ENCODE measurements at regions not wholly inside any gene's neighbourhood (a gene's known extent, or its start where the extent isn't known, plus 50 kb on each side); places are given as distances from the start of the nearest gene placed in this dataset.

DNA sequence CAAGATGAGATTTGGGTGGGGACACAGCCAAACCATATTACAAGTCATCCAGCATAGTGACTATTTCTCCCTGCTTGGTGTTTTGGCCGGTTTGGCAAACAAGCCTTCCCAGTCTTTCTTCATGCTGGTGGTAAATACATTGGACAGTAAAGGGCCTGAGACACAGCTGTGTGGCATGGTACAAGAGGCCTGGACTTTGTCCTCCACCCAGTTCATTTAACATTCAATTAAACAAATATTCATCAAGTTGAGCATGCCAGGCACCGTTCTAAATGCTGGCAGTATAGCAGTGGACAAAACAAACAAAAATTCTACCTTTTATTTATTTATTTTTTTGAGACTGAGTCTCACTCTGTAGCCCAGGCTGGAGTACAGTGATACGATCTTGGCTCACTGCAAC lies 62.7 kb upstream of the SLC28A3 start:
- no peaks in the 10 kb centered on the region for H3K9me3 ChIP-seq
- H3K27me3 ChIP-seq: no peaks in the 10 kb centered on the region
- H3K36me3 ChIP-seq: no peaks in the 10 kb centered on the region
- H3K27ac ChIP-seq: no peak overlapping the region
- TF ChIP-seq, protein P1, sequence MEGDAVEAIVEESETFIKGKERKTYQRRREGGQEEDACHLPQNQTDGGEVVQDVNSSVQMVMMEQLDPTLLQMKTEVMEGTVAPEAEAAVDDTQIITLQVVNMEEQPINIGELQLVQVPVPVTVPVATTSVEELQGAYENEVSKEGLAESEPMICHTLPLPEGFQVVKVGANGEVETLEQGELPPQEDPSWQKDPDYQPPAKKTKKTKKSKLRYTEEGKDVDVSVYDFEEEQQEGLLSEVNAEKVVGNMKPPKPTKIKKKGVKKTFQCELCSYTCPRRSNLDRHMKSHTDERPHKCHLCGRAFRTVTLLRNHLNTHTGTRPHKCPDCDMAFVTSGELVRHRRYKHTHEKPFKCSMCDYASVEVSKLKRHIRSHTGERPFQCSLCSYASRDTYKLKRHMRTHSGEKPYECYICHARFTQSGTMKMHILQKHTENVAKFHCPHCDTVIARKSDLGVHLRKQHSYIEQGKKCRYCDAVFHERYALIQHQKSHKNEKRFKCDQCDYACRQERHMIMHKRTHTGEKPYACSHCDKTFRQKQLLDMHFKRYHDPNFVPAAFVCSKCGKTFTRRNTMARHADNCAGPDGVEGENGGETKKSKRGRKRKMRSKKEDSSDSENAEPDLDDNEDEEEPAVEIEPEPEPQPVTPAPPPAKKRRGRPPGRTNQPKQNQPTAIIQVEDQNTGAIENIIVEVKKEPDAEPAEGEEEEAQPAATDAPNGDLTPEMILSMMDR (IDR thresholded peaks at IDR 0.05): no peak
- no peak for TF ChIP-seq POLR2AphosphoS5 (IDR thresholded peaks at IDR 0.05; ENCODE audit: insufficient read depth in 1 of 2, low read depth in 1 of 2)
- TF ChIP-seq POLR2A (IDR thresholded peaks at IDR 0.05): no peak
- DNase-seq (ENCODE audit: extremely low spot score in 2 of 2): no peak
- intact Hi-C loops (cut with DNase I): no loop called here
- no peak overlapping the region for H3K4me3 ChIP-seq
- H3K4me1 ChIP-seq: no peaks in the 10 kb centered on the region

DNA sequence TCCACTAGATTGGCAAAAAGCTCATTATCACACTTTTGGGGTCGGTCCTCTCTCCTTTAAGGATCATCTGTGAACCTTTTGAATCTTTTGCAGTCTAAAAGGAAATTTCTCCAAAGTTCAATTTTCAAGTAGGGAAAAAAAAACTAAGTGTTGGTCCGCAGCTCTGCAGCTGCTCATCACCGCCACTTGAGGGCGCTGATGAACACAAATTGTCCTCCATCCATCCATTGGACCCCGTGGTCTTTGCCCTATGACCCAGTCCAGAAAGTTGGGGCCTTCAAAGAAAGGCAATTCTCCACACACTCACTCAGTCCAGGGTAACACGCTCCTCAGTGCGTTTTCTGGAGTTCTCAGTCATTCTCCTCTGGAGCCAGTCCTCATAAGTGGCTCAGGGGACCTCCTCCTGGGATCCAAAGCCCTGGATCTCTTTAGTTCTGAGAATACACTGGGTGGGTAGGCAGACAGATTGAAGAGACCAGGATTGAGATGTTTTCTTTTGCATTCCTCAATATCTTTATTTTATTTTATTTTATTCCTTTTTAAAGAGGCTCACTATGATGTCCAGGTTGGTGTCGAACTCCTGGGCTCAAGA lies 63.6 kb upstream of the SLC28A3 start:
- Histone ChIP-seq H3K9me3 (no peaks in the 10 kb centered on the region), H3K27ac (no peak overlapping the region), H3K36me3 (no peaks in the 10 kb centered on the region), H3K27me3 (no peaks in the 10 kb centered on the region), H3K4me3 (no peak overlapping the region), H3K4me1 (no peaks in the 10 kb centered on the region)
- intact Hi-C loops (cut with DNase I): no loop called here
- no peak for DNase-seq (ENCODE audit: extremely low spot score in 2 of 2)
- no peak for TF ChIP-seq POLR2AphosphoS5 (IDR thresholded peaks at IDR 0.05; ENCODE audit: insufficient read depth in 1 of 2, low read depth in 1 of 2)
- TF ChIP-seq, protein P1 (IDR thresholded peaks at IDR 0.05): no peak
- no peak for TF ChIP-seq POLR2A (IDR thresholded peaks at IDR 0.05)

DNA sequence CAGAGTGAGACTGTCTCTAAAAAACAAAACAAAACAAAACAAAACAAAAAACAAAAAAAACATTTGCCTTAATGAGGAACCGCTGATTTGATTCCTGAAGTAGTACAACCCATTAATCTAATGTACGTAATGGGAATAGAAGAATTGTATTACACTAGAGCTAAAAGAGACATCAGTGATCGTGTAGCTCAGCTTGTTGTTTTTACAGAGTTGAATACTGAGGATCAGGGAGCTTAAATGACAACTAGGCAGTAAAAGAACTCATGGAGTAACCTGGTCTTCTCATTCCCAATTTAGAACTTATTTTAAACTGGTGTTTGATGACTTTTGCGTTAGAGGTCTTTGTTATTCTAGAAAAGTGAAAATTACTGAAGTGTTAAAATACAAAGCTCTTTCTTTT lies 65.1 kb upstream of the SLC28A3 start:
- no peak overlapping the region for H3K4me3 ChIP-seq
- DNase-seq (ENCODE audit: extremely low spot score in 2 of 2): no peak
- no peaks in the 10 kb centered on the region for H3K9me3 ChIP-seq
- no peaks in the 10 kb centered on the region for H3K27me3 ChIP-seq
- intact Hi-C loops (cut with DNase I): no loop called here
- H3K27ac ChIP-seq: no peak overlapping the region
- no peaks in the 10 kb centered on the region for H3K36me3 ChIP-seq
- TF ChIP-seq POLR2A (IDR thresholded peaks at IDR 0.05) (no peak), POLR2AphosphoS5 (IDR thresholded peaks at IDR 0.05; ENCODE audit: insufficient read depth in 1 of 2, low read depth in 1 of 2) (no peak)
- TF ChIP-seq, protein P1 (IDR thresholded peaks at IDR 0.05): no peak
- H3K4me1 ChIP-seq: no peaks in the 10 kb centered on the region

DNA sequence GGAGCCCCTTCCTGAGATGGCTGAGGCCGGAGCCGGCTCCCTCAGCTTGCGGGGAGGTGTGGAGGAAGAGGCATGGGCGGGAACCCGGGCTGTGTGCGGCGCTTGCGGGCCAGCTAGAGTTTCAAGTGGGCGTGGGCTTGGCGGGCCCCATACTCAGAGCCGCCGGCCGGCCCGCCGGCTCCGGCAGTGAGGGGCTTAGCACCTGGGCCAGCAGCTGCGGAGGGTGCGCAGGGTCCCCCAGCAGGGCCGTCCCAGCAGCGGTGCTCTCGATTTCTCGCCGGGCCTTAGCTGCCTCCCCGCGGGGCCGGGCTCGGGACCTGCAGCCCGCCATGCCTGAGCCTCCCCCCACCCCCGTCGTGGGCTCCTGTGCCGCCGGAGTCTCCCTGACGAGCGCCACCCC lies 67.9 kb upstream of the SLC28A3 start:
- intact Hi-C loops (cut with DNase I): no loop called here
- TF ChIP-seq, protein P1 (IDR thresholded peaks at IDR 0.05): no peak
- TF ChIP-seq POLR2AphosphoS5 (IDR thresholded peaks at IDR 0.05; ENCODE audit: insufficient read depth in 1 of 2, low read depth in 1 of 2) (no peak), POLR2A (IDR thresholded peaks at IDR 0.05) (no peak)
- Histone ChIP-seq H3K27ac (no peak overlapping the region), H3K4me3 (no peak overlapping the region), H3K27me3 (no peaks in the 10 kb centered on the region), H3K4me1 (no peaks in the 10 kb centered on the region), H3K9me3 (no peaks in the 10 kb centered on the region), H3K36me3 (no peaks in the 10 kb centered on the region)
- DNase-seq (ENCODE audit: extremely low spot score in 2 of 2): no peak

DNA sequence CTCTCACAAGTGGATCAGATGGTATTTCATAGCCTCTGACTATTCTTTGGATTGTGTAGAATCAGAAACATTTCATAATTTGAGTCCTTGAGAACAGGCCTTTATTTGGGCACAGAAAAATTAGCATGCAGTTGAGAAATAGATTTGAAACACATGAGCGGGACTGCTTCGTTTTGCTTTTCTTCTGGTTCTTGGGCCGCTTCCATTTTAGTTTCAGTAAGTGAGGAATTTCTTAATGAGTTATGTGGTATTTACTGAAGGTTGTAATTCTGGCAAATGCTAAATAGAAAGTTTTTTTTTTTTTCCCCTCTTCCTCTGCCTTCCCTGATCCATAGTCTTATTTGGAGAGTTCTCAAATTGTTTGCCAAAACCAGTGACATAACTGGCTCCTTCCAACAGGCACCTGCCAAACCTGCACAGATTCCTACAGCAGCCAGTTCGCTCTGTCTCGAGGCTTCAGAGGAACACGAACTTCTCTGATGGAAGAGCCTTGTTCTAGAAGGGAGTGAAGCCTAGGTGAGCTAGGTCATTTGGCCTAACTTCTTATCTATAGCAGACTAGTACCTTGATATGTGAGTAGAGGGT lies 71.2 kb upstream of the SLC28A3 start:
- no peak for DNase-seq (ENCODE audit: extremely low spot score in 2 of 2)

More for the DNA sequence above, 71.2 kb upstream of the SLC28A3 start:
- no peak overlapping the region for H3K27ac ChIP-seq
- no peaks in the 10 kb centered on the region for H3K9me3 ChIP-seq
- TF ChIP-seq POLR2A (IDR thresholded peaks at IDR 0.05): no peak
- no peak for TF ChIP-seq POLR2AphosphoS5 (IDR thresholded peaks at IDR 0.05; ENCODE audit: insufficient read depth in 1 of 2, low read depth in 1 of 2)
- TF ChIP-seq, protein P1 (IDR thresholded peaks at IDR 0.05): no peak
- H3K4me3 ChIP-seq: no peak overlapping the region
- no peaks in the 10 kb centered on the region for H3K36me3 ChIP-seq
- no peaks in the 10 kb centered on the region for H3K27me3 ChIP-seq
- H3K4me1 ChIP-seq: no peaks in the 10 kb centered on the region
- intact Hi-C loops (cut with DNase I): no loop called here

Measured in vagina (tissue), 2 donors.